Activated naive CD4-positive, alpha-beta T cell (primary cell): ENCODE measurements at regions not wholly inside any gene's neighbourhood (a gene's known extent, or its start where the extent isn't known, plus 50 kb on each side); places are given as distances from the start of the nearest gene placed in this dataset.

Experiments used
- DNase-seq, 4 experiments: peaks; one replicate each; lab custom pipeline; 2025; lab: John Stamatoyannopoulos, UW

- DNase-seq: no peak
Observed at GRCh38 chr7:106775975-106776607, 89.0 kb upstream of the PIK3CG start.

DNA sequence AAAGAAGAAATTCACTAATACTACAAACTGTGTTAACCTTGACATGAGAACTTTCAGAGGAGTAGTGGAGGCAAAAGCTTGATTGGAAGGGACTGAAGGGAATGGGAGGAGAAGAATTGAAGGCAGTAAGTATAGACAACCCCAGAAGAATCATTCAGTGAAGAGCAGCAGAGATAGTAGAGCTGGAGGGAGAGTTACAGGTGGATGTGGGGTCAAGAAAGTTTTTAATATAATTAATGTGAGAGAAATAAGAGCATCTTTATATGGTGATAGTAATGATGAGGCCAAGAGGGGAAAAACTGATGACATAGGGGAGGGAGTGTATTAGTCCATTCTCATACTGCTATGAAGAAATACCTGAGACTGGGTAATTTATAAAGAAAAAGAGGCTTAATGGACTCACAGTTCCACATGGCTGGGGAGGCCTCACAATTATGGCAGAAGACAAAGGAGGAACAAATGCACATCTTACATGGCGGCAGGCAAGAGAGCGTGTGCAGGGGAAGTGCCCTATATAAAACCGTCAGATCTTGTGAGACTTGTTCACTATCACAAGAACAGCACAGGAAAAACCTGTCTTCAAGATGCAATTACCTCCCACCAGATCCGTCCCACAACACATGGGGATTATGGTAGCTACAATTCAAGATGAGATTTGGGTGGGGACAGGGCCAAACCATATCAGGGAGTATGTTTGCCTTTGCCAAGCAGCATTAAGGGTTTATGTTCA, 88.3 kb upstream of the PIK3CG start:
- no peak for DNase-seq

DNA sequence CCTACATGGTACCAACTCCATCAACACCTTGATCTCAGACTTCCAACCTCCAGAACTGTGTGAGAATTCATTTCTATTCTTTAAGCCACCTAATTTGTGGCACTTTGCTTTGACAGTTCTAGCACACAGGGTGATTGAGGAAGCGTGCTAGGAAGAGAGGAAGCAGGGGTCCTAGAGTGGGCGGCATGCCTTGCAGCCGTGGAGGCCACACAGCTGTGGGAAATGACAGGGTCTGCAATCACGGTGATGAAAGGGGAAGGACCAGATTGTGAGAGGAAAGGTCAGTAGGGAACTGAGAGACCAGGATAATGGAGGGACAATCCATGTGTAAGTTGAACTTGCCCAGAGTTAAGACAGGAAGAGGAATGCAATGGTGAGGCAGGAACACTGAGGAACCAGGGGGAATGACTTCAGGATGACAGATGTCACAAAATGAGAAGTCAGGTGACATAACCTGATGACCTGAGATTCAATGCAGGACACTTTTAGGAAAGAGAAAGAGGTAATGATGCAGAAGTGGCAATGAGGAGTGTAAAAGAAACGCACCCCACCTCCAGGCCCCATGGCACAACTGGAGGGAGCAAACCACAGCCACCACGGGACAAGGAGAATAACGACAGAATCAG, 87.3 kb upstream of the PIK3CG start:
- no peak for DNase-seq

GRCh38 chr7:106778656-106779250, 86.3 kb upstream of the PIK3CG start:
- no peak for DNase-seq

GRCh38 chr7:106779877-106780276, 85.2 kb upstream of the PIK3CG start:
- no peak for DNase-seq

DNA sequence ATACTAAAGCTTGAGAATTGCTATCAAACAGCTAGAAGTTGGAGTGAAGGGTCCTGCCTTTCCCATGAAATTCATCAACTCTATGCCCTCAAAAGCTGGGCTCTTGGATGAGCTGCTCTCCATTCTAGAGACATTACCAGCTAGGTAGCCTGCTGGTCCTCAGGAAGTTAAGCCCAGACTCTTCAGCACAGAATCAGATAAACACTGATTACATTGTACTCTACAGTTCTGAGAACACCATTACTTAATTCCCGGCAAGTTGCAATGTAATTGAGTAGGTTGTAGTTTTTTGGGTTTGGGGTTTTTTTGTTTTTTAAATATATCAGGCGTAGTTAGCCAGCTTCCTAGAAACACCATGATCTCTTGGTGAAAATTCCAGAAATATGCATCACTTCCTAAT, 84.1 kb upstream of the PIK3CG start:
- no peak for DNase-seq

GRCh38 chr7:106781828-106782544, 83.1 kb upstream of the PIK3CG start:
- no peak for DNase-seq

DNA sequence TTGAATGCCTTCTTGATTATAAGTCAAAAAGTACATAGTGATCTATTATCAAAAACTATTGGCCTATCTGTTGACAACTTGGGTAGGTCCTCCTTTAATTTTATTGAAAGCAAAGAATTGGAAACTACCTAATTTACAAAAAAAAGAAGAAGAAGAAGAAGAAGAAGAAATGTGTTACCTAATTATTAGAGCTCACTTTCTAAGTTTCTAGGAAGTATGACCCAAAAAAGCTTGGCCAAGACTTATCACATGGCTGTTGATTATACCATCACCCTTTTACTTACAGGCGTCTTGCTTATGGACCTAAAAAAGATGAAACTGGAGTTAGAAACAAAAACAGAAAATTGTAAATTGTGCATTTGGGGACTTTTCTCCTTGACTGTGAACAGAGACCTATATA, 81.8 kb upstream of the PIK3CG start:
- no peak for DNase-seq

- no peak for DNase-seq
Observed at GRCh38 chr7:106788637-106789036, 76.4 kb upstream of the PIK3CG start.

GRCh38 chr7:106791526-106791925, 73.6 kb upstream of the PIK3CG start:
- no peak for DNase-seq

DNA sequence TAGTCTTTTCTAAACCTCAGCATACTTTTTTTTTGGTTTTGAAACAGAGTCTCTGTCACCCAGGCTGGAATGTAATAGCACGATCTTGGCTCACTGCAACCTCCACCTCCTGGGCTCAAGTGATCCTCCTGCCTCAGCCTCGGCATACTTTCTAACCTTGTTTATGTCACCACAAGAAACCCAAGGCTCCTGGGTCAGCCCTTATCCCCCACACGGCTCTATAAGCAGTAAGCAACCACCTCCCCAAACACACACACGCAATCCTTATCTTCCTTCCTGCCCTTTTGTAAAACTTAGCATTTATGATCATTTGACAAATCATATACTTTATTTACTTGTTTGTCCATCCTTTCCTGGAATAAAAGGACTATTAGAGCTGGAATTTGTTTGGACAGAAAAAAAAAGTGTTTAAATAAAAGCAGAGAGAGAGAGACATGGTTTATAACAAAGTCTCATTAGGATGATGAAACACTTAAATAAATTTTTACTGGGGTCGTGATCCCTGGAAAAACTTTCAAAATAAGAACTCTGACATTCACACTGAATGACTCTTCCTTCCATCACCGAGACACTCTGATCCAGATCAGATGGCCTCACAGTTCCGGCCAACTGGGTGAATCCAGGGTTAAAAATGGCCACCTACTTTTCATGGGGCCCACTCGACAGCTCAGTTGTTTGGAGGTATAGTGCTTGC, 72.7 kb upstream of the PIK3CG start:
- no peak for DNase-seq

DNA sequence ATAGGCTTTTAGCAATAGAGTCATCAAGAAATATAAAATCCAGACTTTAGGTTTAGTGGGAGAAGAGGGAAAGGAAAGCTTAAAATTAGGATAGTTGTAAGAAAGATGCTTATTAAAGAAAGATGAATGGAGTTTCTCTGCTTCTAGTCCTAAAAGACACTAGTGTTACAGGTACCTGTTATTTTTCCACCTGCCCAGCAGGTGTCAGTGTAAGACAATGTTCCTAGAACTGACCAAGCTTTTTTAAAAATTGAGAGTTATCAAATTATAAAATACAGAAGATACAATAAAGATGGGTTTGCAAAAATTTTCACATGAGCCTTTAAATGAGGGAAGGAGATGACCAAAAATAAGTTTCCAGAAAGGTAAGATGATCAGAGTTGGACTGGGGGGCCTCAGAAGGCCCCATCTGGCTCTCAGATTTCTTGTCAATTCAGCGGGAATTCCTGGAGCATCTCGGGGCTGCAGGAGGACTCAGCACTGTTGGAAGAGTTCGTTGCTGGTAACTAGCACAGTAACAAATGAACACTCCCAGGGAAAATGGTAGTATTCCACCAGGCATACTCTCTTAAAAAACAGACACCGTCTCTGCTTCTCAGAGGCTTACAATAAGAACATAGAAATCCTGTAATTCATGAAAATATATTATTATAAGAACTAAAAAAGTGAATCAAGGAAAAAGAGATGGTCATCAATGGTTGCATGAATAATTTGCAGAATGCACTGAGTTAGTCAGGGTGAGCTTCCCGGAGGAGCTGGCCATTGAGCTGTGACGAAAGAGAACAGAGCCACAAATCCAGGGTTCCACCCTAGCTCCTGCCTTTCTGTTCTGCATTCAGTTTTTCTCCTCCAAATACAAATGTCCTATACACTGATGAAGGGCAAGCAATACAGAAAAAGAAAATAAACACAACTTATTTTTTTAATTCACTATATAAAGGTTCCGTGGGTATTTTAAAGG, 71.8 kb upstream of the PIK3CG start:
- no peak for DNase-seq

DNA sequence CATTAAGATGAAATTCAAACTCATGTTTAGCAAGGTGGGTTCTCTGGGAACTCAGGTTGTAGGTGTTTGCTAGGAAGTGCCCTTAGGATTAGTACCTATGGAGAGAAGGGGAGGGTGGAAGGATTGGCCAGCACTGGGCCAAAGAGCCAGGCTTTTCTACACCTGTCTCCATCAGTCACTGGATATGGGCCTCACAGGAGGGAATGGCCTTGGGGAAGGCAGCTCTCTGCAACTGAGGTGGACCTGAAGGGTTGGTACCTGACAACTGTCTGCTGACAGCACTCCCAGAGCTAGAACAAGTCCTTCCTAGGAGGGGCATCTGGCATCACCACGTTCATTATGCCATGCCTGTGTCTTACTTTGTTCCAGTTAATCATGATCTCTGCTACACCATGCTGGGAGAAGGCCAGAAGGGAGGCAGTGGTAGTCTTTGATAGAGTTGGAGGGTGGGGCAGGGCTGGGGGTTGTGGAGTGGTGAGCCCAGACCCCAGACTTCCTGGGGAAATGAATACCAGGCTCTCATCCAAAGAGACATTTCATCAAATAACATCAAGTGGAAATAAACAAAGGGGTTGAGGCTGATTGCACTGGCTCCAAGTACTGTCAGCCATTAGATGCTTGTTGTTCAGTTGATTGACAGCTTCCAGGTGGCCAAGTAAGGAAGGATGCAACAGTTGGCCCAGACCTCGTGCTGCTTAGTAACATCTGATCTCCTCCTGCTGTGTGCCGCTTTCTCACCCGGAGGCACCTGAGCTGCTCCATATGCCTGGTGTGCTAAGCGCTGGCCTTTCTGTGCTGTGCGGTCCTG, 70.6 kb upstream of the PIK3CG start:
- DNase-seq: no peak

DNA sequence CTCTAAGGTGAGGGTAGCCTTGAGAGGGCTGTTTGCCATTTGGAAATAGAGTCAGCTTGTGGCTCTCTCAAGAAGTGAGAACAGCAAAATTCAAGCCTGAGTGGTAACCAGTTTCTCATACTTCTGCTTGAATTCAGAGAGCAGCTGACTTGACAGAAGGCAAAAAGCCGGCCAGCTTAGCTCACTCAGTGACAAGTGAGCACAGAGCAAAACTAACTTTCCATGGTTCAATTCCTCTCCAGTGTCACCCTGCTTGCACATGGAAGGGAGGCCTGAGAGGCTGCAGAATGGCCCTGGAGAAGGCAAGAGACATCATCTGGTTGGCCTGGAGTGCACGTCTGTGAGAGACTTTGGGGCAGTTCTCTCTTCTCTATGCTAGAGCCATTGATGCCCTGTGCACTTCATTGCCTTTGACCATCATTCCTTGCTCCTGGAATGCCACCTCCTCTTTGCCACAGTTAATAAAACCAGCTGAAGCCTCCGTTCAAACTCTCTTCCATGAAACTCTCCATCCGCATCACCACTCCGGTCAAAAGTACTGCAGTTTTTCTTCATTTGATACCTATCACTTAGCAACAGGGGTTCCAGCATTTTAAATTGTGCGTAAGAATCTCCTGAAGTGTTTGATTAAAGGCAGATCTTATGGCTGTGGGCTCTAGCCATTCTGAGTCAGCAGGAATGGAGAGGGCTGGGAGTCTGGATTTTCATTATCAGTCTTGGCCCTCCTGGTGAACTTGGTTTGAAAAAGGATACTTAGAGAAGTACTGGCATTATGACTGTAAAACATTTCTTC, 69.8 kb upstream of the PIK3CG start:
- DNase-seq: no peak

DNA sequence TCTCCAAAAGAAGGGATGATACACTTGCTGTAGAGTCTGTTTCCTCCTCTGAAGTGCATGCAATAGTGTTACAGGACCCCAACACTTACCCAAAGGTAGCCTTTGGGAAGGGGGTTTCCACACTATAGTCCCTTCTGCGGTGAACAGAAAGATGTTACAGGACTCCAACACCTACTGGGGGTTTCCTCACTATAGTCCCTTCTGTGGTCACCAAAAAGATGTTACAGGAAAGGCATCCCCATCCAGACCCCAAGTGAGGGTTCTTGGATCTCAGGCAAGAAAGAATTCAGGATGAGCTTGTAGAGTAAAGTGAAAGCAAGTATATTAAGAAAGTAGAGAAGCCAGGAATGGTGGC, 69.2 kb upstream of the PIK3CG start:
- DNase-seq: no peak

GRCh38 chr7:106797937-106798336, 67.1 kb upstream of the PIK3CG start:
- DNase-seq: no peak

- DNase-seq: no peak
Observed at GRCh38 chr7:106802589-106802988, 62.5 kb upstream of the PIK3CG start.

DNA sequence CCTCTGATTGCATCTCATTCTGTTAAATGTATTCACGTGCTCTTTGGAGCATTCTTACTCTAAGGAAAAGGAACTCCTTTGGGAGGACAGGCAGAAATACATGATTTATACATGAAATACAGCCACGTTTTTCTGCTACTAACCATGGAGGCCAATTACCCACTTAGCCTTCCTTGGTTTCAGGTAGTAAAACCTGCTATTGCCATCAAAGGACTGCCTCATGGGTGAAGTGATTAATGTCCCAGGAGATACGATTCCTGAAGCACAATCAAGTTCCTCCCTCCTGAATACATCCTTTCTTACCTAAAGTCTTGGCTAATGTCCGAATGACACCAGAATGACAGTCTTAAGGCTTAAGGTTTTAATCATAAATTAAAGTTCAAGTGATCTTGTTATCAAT, 58.5 kb upstream of the PIK3CG start:
- DNase-seq: no peak

GRCh38 chr7:106807474-106807873, 57.6 kb upstream of the PIK3CG start:
- no peak for DNase-seq
